NB4 (cell line): ENCODE measurements at regions not wholly inside any gene's neighbourhood (a gene's known extent, or its start where the extent isn't known, plus 50 kb on each side); places are given as distances from the start of the nearest gene placed in this dataset.

Experiments
- DNase-seq: peaks from one replicate; pipeline ENCODE4 v3.0.0; 2010; ENCODE audit warnings: low read depth
- H3K4me3 ChIP-seq: one replicate; pipeline ENCODE4 v1.5.1; 2011; ENCODE audit warnings: mild to moderate bottlenecking, low read depth, low read length, moderate library complexity
- CTCF ChIP-seq: IDR thresholded peaks from one replicate; pipeline ENCODE4 v1.5.1; 2012; ENCODE audit warnings: low read depth, low read length
- MAX ChIP-seq: IDR thresholded peaks from 2 replicates; pipeline ENCODE4 v1.6.1; 2011; ENCODE audit warnings: low read depth, low read length
- MYC ChIP-seq: IDR thresholded peaks from 2 replicates; pipeline ENCODE4 v1.6.1; 2011; ENCODE audit warnings: low read depth, low read length
- POLR2A ChIP-seq: IDR thresholded peaks from 2 replicates; pipeline ENCODE4 v1.6.1; 2011; ENCODE audit warnings: mild to moderate bottlenecking; ENCODE audit not compliant: insufficient read length; ENCODE audit errors: extremely low read depth

GRCh38 chr20:20829681-20830080 lies 117.2 kb upstream of the RALGAPA2 start:
- TF ChIP-seq MYC = no peak
- TF ChIP-seq MAX = no peak
- TF ChIP-seq POLR2A = no peak
- no peak for TF ChIP-seq CTCF
- DNase-seq = no peak
- no peak overlapping the region for H3K4me3 ChIP-seq

GRCh38 chr20:20827992-20828597 lies 115.7 kb upstream of the RALGAPA2 start:
- DNase-seq = no peak
- TF ChIP-seq POLR2A = no peak
- no peak for TF ChIP-seq CTCF
- no peak for TF ChIP-seq MYC
- no peak for TF ChIP-seq MAX

GRCh38 chr20:20824924-20825584 lies 112.6 kb upstream of the RALGAPA2 start:
- DNase-seq = peak; percentile 87
- H3K4me3 ChIP-seq = no peak overlapping the region
- TF ChIP-seq CTCF (peak; percentile 67), MAX (0 out of 2 replicates have a peak, but pooled peaks have one; percentile 13), POLR2A (no peak)

More at GRCh38 chr20:20827992-20828597, 115.7 kb upstream of the RALGAPA2 start:
- no peak overlapping the region for H3K4me3 ChIP-seq

- peak; percentile 26 for DNase-seq
- H3K4me3 ChIP-seq = no peak overlapping the region
- TF ChIP-seq CTCF = no peak
- no peak for TF ChIP-seq MYC
- no peak for TF ChIP-seq MAX
- no peak for TF ChIP-seq POLR2A
These were observed 111.0 kb upstream of the RALGAPA2 start for GRCh38 chr20:20823476-20823881.

GRCh38 chr20:20821484-20822260 lies 109.2 kb upstream of the RALGAPA2 start:
- no peak for DNase-seq
- no peak overlapping the region for H3K4me3 ChIP-seq
- no peak for TF ChIP-seq MAX
- no peak for TF ChIP-seq CTCF
- no peak for TF ChIP-seq MYC
- no peak for TF ChIP-seq POLR2A
